ENCODE measurements at regions not wholly inside any gene's neighbourhood (a gene's known extent, or its start where the extent isn't known, plus 50 kb on each side); places are given as distances from the start of the nearest gene placed in this dataset.

GRCh38 chr11:92314499-92314898, 89.9 kb downstream of the FAT3 start (continued):
- TF ChIP-seq NRF1 (IDR thresholded peaks at IDR 0.05; ENCODE audit: low read depth, low read length) (no peak), POLR2A (IDR thresholded peaks at IDR 0.05; ENCODE audit: control extremely low read depth in 1 of 2, low read depth in 2 of 2, low read length in 2 of 2) (no peak)
